ENCODE measurements at regions not wholly inside any gene's neighbourhood (a gene's known extent, or its start where the extent isn't known, plus 50 kb on each side); places are given as distances from the start of the nearest gene placed in this dataset.

- TF ChIP-seq CTCF (conservative IDR thresholded peaks at IDR 0.05; ENCODE audit: low read depth in 2 of 2): no peak
- TF ChIP-seq ZNF114 (CRISPR knock-in tag; IDR thresholded peaks at IDR 0.05): no peak
- no peak for TF ChIP-seq CREB1 (CRISPR knock-in tag; IDR thresholded peaks at IDR 0.05; ENCODE audit: low read depth)
- no peak for TF ChIP-seq STAT1 (IDR thresholded peaks at IDR 0.05; ENCODE audit: unreplicated experiment)
- no peak for TF ChIP-seq JUNB (IDR thresholded peaks at IDR 0.05; ENCODE audit: unreplicated experiment)
Measured at GRCh38 chr16:13561291-13562070, 358.5 kb upstream of the ERCC4 start (continued).

GRCh38 chr16:13568803-13569202 lies 351.2 kb upstream of the ERCC4 start:
- Mint-ChIP-seq H3K27me3 (ENCODE audit: insufficient read depth, low read depth, poor library complexity) (peaks cover 3% of the 10 kb centered on the region), H3K9me3 (no peaks in the 10 kb centered on the region), H3K27ac (no peak overlapping the region), H3K4me3 (no peak overlapping the region), H3K36me3 (ENCODE audit: low read depth) (no peaks in the 10 kb centered on the region), H3K4me1 (peaks cover 12% of the 10 kb centered on the region)
- ATAC-seq (no peak), DNase-seq (ENCODE audit: low spot score) (peak; percentile 20)
- H2AFZ ChIP-seq: no peak overlapping the region
- H3K79me2 ChIP-seq (replicated peaks; ENCODE audit: insufficient read depth): no peaks in the 10 kb centered on the region
- H3K27ac ChIP-seq (ENCODE audit: low read depth): no peak overlapping the region
- H3F3A ChIP-seq (replicated peaks; ENCODE audit: low read depth): no peaks in the 10 kb centered on the region
- H3K27me3 ChIP-seq (ENCODE audit: insufficient read depth): no peaks in the 10 kb centered on the region
- no peaks in the 10 kb centered on the region for H3K36me3 ChIP-seq (ENCODE audit: insufficient read depth)
- peaks cover 3% of the 10 kb centered on the region; the same call in 1 of the 2 replicates for H3K4me1 ChIP-seq (ENCODE audit: insufficient read depth)
- no peaks in the 10 kb centered on the region; the same call in 1 of the 2 replicates for H3K9me2 ChIP-seq (ENCODE audit: insufficient read depth)
- H3K4me2 ChIP-seq: no peak overlapping the region
- no peak overlapping the region for H3K4me3 ChIP-seq
- H4K20me1 ChIP-seq (replicated peaks; ENCODE audit: insufficient read depth): no peaks in the 10 kb centered on the region
- no peak for TF ChIP-seq CREB1 (CRISPR knock-in tag; IDR thresholded peaks at IDR 0.05; ENCODE audit: low read depth)
- TF ChIP-seq ZNF114 (CRISPR knock-in tag; IDR thresholded peaks at IDR 0.05): no peak
- TF ChIP-seq ZNF462 (CRISPR knock-in tag; IDR thresholded peaks at IDR 0.05): no peak
- TF ChIP-seq EZH2 (IDR thresholded peaks at IDR 0.05; ENCODE audit: low read depth, unreplicated experiment): no peak
- TF ChIP-seq NANOG (IDR thresholded peaks at IDR 0.05; ENCODE audit: borderline replicate concordance): no peak
- no peak for TF ChIP-seq CTCF (conservative IDR thresholded peaks at IDR 0.05; ENCODE audit: low read depth in 2 of 2)
- no peak for TF ChIP-seq JUNB (IDR thresholded peaks at IDR 0.05; ENCODE audit: unreplicated experiment)
- TF ChIP-seq EZH2phosphoT487 (IDR thresholded peaks at IDR 0.05; ENCODE audit: unreplicated experiment): no peak
- no peak for TF ChIP-seq POLR2AphosphoS5 (IDR thresholded peaks at IDR 0.05; ENCODE audit: low read depth)
- TF ChIP-seq ZNF331 (CRISPR knock-in tag; IDR thresholded peaks at IDR 0.05; ENCODE audit: low read depth): no peak
